GM19023 (cell line): ENCODE measurements at regions not wholly inside any gene's neighbourhood (a gene's known extent, or its start where the extent isn't known, plus 50 kb on each side); places are given as distances from the start of the nearest gene placed in this dataset.
"Not testable (repeated sequence)": the region's sequence is repeated elsewhere in the genome, so short reads cannot be mapped to it uniquely, and the experiment has no call there.

Source experiments
- ATAC-seq: cut with Tn5 transposase; IDR thresholded peaks from one replicate; pipeline ENCODE4 v1.9.1; 2021; ENCODE audit warnings: mild to moderate bottlenecking, moderate library complexity; ENCODE audit not compliant: unreplicated experiment

- ATAC-seq = peak; percentile 79
These were observed 55.5 kb downstream of the TPBG start for GRCh38 chr6:82419132-82419581.

GRCh38 chr6:82419859-82420258, 56.2 kb downstream of the TPBG start:
- no peak for ATAC-seq

GRCh38 chr6:82430611-82431010, 67.0 kb downstream of the TPBG start:
- ATAC-seq = no peak

DNA sequence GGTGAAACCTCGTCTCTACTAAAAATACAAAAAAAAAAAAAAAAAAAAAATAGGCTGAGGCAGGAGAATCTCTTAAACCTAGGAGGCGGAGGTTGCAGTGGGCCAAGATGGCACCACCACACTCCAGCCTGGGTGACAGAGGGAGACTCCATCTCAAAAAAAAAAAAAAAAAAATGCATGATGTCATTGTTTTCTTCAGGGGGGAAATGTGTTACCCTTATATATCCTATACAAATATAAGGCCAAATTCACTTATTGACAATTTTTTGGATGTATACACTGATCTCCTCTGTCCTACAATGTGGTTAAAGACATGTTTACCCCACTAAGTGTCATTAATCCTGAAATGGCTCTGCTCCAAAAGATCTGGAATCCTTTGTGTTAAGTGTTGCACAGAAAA, 73.1 kb downstream of the TPBG start:
- ATAC-seq = no peak

DNA sequence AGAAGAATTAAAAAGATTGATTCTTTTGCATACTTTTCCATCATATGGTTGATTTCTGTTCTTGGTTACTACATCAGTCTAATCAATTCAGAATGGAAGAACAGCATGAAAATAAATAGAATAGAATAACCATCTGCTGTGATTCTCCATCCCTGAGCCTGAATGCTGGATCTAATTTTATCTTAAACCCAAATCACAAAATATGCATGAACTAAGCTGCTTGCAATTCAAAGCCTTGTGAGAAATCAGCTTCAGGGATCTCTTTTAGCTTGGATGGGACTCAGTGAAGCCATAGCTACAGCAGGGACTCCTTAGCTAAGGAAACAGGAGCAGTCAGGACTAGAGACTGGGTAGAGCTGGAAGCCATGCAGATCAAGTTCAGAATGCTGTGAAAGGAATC, 74.1 kb downstream of the TPBG start:
- ATAC-seq = no peak

- no peak for ATAC-seq
These were observed 77.6 kb downstream of the TPBG start for GRCh38 chr6:82441047-82441855.

DNA sequence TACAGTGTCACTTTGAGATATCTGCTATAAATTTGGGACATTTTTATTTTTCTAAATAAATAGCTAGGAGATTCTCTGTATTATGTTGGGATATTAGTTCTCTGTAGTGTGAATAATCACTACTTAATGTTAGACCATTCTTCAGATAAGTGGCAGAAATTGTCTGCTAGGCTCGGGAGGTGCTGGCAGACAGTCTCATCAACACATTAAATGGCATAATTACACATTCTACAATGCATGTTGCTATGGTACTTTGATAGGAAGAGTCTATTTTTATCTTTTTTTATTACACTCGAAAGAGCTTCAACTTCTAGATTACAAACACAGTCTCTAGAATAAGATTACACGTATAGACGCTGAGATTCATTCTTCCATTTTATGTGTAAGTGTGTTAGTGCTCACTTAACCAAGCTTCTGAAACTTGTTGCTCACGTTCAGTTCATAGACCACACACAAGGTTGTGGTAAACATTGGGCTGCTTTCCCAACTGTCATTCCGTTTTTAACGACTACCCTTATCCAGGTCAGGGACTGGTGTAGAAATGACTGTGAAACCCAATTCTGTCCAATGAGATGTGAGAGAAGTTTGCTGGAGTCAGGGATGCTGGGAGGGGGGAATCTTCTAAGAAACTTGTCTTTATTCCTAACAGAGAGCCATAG, 78.6 kb downstream of the TPBG start:
- ATAC-seq = no peak

DNA sequence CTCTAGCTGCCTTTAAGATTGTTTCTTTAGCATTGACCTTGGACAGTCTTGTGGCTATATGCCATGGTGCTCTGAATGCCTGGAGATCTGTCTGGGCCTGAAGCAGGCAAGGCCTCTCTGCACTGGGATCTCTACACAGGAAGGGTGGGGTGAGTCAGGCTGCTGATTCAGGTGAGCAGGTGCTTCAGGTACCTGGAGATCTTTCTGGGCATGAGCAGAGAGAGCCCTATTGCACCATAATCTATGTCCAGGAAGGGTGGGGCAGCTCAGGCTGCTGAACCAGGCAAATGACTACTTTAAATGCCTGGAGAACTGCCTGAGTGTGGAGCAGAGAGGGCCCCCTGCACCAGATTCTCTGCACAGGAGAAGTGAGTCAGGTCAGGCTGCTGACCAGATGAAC, 94.5 kb downstream of the TPBG start:
- no peak for ATAC-seq

DNA sequence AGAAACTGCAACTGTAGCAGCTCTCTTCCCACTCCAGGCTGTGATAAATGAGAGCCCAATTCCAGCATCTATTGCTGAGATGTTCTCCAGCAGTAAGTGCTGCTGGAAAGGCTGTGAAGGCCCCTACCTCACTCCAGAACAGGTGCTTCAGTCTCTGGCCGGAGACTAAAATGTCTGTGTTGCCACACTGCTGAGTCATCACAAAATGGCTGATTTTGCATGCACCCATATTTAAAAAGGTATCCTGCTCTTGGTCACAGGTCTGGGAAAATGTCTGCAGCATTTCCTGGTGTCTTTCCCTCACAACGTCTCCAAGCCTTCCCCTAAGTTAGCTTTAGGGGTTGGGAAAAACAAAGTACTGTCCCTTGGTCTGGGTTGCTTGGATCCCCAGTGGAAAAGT, 95.1 kb downstream of the TPBG start:
- ATAC-seq = no peak

GRCh38 chr6:82461536-82461935, 97.9 kb downstream of the TPBG start:
- ATAC-seq = no peak

GRCh38 chr6:82467338-82467737, 103.7 kb downstream of the TPBG start:
- no peak for ATAC-seq

- ATAC-seq = not testable (repeated sequence)
These were observed 106.5 kb downstream of the TPBG start for GRCh38 chr6:82470123-82470522.

- ATAC-seq = not testable (repeated sequence)
These were observed 111.5 kb downstream of the TPBG start for GRCh38 chr6:82475106-82475505.

GRCh38 chr6:82484001-82484400, 120.4 kb downstream of the TPBG start:
- ATAC-seq = no peak

- no peak for ATAC-seq
These were observed 121.4 kb downstream of the TPBG start for GRCh38 chr6:82484737-82485626.

GRCh38 chr6:82487895-82488294, 124.3 kb downstream of the TPBG start:
- no peak for ATAC-seq

DNA sequence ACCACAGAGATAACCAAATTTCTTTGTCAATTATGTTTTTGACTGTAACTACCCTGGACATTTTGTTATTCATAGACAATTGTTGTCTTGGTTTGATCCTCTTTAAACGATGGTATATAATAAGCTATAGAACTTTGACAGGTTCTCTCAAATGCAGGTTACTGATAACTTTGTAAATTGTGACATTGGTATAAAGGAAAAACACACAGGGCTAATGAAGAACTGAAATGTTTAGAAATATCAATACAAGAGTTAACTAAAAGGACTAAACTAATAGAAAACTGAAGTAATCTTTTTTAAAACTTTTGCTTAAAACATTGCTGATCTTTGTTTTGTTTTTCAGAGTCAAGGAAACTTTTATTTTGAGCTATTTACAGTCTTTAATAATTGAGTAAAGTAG, 124.8 kb downstream of the TPBG start:
- no peak for ATAC-seq

- no peak for ATAC-seq
These were observed 128.5 kb downstream of the TPBG start for GRCh38 chr6:82492134-82492533.

DNA sequence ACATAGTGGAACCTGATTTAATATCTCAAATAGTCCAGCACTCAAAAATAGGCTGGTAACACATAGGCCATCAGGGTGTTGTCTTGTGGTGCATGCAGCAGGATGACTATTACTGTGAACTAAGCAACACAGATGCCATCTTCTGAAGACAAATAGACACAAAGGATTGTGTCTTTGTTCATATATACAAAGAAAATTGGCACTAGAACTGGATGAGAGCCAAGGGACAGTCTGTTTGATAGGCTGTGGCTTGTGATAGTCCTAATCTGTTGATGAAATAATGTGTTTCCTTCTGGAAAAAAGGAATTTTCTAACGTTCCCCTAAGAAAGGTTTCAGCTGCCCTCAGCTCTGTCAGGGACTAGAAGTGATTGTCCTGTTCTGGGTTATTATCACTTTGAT, 129.8 kb downstream of the TPBG start:
- no peak for ATAC-seq

DNA sequence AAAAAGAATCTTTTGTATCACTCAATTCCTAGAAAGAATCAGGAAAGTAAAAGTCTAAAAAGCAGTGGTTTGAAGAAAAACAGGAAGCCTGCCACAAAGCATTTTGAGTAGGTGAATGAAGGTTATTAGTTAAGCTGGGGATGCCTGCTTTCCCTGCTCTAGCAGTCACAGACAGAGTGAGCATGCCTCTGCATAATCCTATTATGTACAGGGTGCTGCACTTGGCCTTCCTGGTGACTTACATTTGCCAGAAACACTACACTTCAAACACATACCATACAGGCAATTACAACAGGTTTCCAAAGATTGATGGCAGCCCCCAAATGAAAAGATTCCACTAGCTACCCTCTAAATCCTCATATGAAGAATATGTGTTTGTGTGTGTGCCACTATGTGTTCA, 130.8 kb downstream of the TPBG start:
- no peak for ATAC-seq

DNA sequence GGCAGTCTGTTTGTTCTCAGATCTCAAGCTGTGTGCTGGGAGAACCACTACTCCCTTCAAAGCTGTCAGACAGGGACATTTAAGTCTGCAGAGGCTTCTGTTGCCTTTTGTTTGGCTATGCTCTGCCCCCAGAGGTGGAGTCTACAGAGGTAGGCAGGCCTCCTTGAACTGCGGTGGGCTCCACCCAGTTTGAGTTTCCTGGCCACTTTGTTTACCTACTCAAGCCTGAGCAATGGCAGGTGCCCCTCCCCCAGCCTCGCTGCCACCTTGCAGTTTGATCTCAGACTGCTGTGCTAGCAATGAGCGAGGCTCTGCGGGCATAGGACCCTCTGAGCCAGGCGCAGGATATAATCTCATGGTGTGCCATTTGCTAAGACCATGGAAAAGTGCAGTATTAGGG, 138.3 kb downstream of the TPBG start:
- ATAC-seq = not testable (repeated sequence)
